ENCODE measurements at regions not wholly inside any gene's neighbourhood (a gene's known extent, or its start where the extent isn't known, plus 50 kb on each side); places are given as distances from the start of the nearest gene placed in this dataset.

DNA sequence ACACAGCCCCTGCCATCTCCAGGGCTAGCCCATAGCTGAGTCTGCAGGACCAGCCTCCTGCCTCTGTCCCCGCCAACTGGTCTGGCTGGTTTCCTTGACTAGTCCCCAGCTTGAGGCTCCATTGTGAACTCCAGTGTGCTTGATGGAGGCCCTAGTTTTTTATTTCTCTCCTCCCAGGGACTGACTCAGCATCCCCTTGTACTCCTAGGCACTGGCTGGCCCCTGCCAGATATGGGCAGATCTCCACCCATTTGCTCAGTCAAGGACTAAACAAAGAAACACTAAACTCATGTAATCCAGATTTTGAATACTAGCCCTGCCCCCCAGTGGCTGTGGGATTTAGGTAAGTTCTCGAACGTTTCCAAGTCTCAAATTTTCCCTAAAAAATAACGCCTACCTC, 415.4 kb upstream of the RORA start:
- Mint-ChIP-seq H3K9me3 (no peaks in the 10 kb centered on the region), H3K4me1 (peaks cover 23% of the 10 kb centered on the region), H3K4me3 (no peak overlapping the region), H3K27ac (no peak overlapping the region), H3K36me3 (ENCODE audit: low read depth) (no peaks in the 10 kb centered on the region), H3K27me3 (ENCODE audit: insufficient read depth) (peaks cover 8% of the 10 kb centered on the region)
- 80 to 90% methylated on average over 3 of the region's 4 CpGs for WGBS, 2 experiments (ENCODE audit: insufficient coverage in 1 of 2, insufficient read length in 1 of 2)
- Histone ChIP-seq H3K4me3 (ENCODE audit: low read length) (no peak overlapping the region), H3K9ac (ENCODE audit: extremely low read depth, low read length, poor library complexity, severe bottlenecking) (no peak overlapping the region), H3K27me3 (ENCODE audit: control insufficient read depth, insufficient read depth, low read length, poor library complexity, severe bottlenecking) (no peaks in the 10 kb centered on the region), H3K27ac (ENCODE audit: low read depth, low read length) (no peak overlapping the region), H3K9me3 (ENCODE audit: control insufficient read depth, low read length) (no peaks in the 10 kb centered on the region), H3K4me1 (ENCODE audit: control insufficient read depth, insufficient read depth, low read length) (peaks cover 6% of the 10 kb centered on the region), H3K36me3 (ENCODE audit: control insufficient read depth, insufficient read depth, low read length) (no peaks in the 10 kb centered on the region)
- DNase-seq, result peak; percentile 61
- peak; percentile 27 for TF ChIP-seq CTCF (conservative IDR thresholded peaks at IDR 0.05)

DNA sequence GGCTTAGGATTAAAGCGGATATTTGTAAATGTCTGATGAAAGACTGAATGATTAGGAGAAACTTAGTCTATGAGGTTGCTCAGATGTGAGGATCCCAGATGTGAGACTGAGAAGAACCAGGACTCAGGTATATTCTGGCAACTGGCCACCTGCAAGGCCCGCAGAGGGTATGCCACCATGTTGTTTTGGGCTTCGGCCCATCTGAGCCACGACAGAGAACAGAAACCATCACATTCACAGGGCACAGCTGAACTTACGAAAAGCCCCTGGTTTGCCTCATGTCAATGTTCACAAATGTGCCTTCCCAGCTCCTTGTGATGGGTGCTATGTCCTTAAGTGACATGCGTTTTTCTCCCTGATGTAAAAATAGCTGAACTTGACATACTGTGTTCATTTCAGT, 412.5 kb upstream of the RORA start:
- no peak overlapping the region for H3K4me3 ChIP-seq (ENCODE audit: low read length)
- Mint-ChIP-seq H3K27me3 (ENCODE audit: insufficient read depth) (peaks cover 8% of the 10 kb centered on the region), H3K9me3 (no peaks in the 10 kb centered on the region), H3K27ac (no peak overlapping the region), H3K4me1 (peaks cover 24% of the 10 kb centered on the region), H3K4me3 (no peak overlapping the region), H3K36me3 (ENCODE audit: low read depth) (no peaks in the 10 kb centered on the region)
- H3K27me3 ChIP-seq (ENCODE audit: control insufficient read depth, insufficient read depth, low read length, poor library complexity, severe bottlenecking), result no peaks in the 10 kb centered on the region
- H3K36me3 ChIP-seq (ENCODE audit: control insufficient read depth, insufficient read depth, low read length), result no peaks in the 10 kb centered on the region
- DNase-seq, result no peak
- no peaks in the 10 kb centered on the region for H3K9me3 ChIP-seq (ENCODE audit: control insufficient read depth, low read length)
- no peak overlapping the region for H3K27ac ChIP-seq (ENCODE audit: low read depth, low read length)
- peaks cover 6% of the 10 kb centered on the region for H3K4me1 ChIP-seq (ENCODE audit: control insufficient read depth, insufficient read depth, low read length)
- WGBS, 2 experiments (ENCODE audit: insufficient coverage in 1 of 2, insufficient read length in 1 of 2), result 92 to 93% methylated on average over 6 of the region's 6 CpGs
- TF ChIP-seq CTCF (conservative IDR thresholded peaks at IDR 0.05), result no peak
- no peak overlapping the region for H3K9ac ChIP-seq (ENCODE audit: extremely low read depth, low read length, poor library complexity, severe bottlenecking)

DNA sequence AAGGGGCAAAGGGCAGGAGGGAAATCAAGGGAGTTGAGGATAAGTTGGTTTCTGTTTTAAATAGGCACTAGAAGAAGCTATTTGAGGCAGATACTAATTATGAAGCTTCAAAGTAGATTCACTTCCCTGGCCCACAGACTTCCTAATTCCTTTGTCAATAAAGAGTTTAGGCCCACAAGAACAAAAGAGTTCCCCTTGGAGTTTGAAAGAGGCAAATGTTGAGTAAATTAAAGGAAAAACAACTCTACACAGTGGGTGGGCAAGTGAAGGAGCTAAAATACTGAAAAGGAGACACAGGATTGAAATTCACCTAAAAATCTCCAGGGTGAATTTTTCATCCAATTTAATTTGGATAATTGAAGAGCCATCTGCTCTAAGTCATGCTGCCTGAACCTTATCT, 411.7 kb upstream of the RORA start:
- Mint-ChIP-seq H3K9me3 (no peaks in the 10 kb centered on the region), H3K27ac (no peak overlapping the region), H3K27me3 (ENCODE audit: insufficient read depth) (peaks cover 8% of the 10 kb centered on the region), H3K36me3 (ENCODE audit: low read depth) (no peaks in the 10 kb centered on the region), H3K4me1 (peaks cover 24% of the 10 kb centered on the region), H3K4me3 (no peak overlapping the region)
- TF ChIP-seq CTCF (conservative IDR thresholded peaks at IDR 0.05), result no peak
- H3K27ac ChIP-seq (ENCODE audit: low read depth, low read length), result no peak overlapping the region
- no peaks in the 10 kb centered on the region for H3K9me3 ChIP-seq (ENCODE audit: control insufficient read depth, low read length)
- DNase-seq, result no peak
- H3K36me3 ChIP-seq (ENCODE audit: control insufficient read depth, insufficient read depth, low read length), result no peaks in the 10 kb centered on the region
- H3K27me3 ChIP-seq (ENCODE audit: control insufficient read depth, insufficient read depth, low read length, poor library complexity, severe bottlenecking), result no peaks in the 10 kb centered on the region
- peaks cover 6% of the 10 kb centered on the region for H3K4me1 ChIP-seq (ENCODE audit: control insufficient read depth, insufficient read depth, low read length)
- no peak overlapping the region for H3K4me3 ChIP-seq (ENCODE audit: low read length)
- H3K9ac ChIP-seq (ENCODE audit: extremely low read depth, low read length, poor library complexity, severe bottlenecking), result no peak overlapping the region

Data from endodermal cell (in vitro differentiated cells).